ENCODE measurements at regions not wholly inside any gene's neighbourhood (a gene's known extent, or its start where the extent isn't known, plus 50 kb on each side); places are given as distances from the start of the nearest gene placed in this dataset.
"Not testable (repeated sequence)": the region's sequence is repeated elsewhere in the genome, so short reads cannot be mapped to it uniquely, and the experiment has no call there.

DNA sequence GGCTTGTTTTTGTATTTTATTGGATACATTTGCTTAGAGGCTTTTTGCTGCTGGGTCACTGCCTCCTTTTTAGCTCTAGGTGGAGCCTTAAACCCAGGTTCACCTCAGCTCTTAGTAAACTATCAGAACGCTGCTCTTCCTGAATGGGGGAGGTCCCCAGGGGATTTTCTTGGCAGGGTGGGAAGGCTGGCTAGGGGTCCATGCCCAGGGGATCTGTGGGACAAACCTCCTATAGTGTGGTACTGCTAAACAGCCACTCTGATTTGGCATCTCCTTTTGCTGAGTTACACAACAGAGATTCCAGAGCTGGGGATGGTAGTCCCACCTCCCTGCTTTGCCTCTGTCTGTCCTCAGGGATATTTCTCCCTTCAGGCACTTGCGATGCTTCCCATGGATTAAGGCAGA lies 204.9 kb downstream of the ZIC5 start:
- no peak for DNase-seq

DNA sequence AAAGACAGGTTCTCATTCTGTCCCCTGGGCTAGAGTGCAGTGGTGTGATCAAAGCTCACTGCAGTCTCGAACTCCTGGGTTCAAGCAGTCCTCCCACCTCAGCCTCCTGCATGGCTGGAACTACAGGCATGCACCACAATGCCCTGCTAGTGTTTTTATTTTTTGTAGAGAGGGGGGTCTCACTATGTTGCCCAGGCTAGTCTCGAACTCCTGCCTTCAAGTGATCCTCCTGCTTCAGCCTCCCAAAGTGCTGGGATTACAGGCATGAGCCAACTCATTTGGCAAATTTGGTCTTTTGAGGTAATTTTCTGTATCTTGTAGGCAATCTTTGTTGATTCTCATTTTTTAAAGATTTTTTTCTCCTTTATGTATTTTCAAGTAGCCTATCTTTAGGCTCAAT lies 205.7 kb downstream of the ZIC5 start:
- no peak for DNase-seq

DNA sequence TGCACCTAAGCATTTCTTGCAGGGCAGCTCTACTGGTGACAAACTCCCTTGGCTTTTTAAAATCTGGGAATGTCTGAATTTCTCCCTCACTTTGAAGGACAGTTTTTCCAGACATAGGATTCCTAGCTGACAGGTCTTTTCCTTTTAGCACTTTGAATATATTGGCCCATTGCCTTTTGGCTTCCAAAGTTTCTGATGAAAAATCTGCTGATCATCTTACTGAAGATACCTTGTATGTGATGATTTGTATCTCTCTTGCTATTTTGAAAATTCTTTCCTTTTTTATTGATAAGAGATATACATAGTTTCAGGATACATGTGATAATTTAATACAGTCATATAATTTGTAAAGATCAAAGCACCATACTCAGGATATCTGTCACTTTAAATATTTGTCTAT lies 211.1 kb downstream of the ZIC5 start:
- DNase-seq, result no peak

DNA sequence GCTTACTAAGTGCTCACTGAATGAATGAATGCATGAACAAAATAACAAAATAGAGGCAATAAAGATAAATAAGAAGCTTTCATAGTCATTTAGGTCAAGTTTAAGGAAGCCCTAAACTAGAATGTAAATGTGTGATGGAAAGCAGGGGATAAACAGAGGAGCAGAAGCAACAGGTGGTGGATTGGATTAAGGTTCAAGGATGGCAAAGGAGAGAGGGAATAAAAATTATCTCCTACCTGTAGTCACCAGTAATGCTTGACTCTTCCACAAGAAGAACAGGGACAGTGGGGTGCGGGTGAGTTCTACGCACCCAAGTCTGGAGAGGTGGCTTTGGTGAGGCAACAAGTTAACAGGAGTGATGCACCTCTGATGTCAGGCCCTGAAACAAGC lies 212.4 kb downstream of the ZIC5 start:
- DNase-seq, result no peak

DNA sequence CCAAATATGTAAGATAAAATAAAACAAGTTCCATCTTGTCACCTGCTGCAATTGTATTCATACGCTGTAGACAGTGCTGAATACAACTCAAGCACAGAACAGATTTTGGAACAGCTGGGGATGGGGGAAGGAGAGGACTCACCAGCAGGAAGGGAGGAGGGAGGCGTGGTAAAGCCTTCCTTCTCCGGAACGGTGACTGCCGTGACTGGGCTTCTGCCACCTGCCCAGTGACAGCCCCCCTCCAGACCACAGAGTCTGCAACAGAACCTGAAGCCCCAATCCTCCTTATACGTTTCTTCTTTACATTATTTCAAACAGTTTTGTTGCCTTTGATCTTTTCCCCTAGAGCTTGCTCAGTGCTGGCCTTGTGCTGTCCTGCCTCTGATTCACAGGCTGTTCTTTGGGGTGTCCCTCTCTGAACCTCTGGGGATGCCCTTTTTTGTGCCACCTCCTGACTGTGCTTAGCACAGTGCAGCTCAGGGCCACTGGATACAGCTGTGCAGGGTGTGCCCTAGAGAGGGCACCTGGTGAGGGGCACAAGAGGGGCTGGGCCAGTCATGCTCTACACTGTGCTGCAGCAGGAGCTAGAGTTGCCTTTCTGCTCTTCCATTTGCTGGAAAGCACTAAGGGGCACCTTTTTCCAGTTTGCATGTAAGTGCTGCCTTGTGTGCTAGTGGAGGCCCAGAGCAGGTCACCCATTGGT lies 213.0 kb downstream of the ZIC5 start:
- DNase-seq, result no peak

DNA sequence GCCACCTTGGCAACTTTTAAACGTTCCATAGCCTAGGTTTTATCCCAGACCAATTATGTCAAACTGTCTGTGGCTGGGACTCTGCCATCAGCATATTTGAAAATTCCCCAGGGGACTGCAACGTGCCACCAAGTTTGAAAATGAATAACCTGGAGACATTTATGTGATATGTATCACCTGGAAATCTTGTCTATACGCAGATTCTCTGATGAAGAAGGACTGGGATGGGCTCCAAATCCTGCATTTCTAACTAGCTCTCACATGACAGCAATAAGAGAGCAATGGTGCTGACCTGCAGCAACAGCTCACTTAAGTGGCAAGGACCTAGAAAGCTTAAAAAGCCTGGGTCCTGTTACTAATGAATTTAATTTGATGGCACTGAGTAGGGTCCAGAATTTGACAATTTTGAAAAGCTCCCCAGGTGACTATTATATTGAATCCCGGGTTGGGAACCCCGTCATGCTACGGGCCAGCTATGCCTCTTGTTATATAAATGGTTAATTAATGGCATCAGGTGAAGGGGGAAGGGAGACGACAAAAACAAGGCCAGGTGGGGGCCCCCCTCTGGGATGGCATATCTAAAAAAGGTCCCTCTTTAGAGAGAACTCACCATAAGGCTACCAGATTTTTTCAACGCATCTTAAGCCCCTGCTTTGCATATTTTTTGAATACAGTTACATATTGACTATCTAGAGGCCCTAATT lies 213.7 kb downstream of the ZIC5 start:
- no peak for DNase-seq

DNA sequence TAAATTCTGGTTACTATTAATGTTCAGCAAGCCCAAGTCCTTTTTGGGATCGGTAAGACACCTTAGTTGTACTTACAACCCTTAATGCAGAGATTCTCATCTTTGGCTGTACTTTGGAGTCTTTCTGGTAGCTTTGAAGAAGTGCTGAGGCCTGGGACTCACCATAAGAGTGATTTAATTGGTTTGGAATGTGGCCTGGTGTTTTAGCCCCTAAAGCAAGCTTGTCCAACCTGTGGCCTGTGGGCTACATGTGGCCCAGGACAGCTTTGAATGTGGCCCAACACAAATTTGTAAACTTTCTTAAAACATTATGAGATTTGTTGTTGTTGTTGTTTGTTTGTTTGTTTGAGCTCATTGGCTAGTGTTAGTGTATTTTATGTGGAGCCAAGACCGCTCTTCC lies 215.3 kb downstream of the ZIC5 start:
- DNase-seq, result no peak

DNA sequence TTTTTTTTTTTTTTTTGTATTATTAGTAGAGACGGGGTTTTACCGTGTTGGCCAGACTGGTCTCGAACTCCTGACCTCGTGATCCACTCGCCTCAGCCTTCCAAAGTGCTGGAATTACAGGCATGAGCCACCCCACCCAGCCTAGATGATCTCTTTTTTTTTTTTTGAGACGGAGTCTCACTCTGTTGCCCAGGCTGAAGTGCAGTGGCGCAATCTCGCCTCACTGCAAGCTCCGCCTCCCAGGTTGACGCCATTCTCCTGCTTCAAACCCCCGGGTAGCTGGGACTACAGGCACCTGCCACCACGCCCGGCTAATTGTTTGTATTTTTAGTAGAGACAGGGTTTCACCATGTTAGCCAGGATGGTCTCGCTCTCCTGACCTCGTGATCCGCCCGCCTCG lies 216.8 kb downstream of the ZIC5 start:
- DNase-seq, result not testable (repeated sequence)

DNA sequence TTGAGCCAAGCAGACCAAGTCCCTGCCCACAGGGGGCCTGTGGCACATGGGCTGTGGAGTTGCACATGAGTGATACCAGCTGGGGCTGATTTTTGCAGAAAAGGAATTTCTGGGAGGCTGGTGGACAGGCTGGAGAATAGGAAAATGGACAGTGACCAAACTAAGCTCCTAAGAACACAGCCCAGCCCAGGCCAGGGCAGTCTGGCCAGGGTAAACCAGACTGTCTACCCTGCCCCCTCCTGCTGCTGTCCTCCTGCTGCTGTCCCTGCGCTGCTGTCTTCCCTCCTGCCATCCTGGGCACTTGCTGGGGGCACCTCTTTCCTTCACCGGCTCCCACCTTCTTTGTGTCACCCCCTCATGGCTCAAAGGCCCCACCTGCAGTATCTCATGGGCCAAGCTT lies 219.2 kb downstream of the ZIC5 start:
- no peak for DNase-seq

DNA sequence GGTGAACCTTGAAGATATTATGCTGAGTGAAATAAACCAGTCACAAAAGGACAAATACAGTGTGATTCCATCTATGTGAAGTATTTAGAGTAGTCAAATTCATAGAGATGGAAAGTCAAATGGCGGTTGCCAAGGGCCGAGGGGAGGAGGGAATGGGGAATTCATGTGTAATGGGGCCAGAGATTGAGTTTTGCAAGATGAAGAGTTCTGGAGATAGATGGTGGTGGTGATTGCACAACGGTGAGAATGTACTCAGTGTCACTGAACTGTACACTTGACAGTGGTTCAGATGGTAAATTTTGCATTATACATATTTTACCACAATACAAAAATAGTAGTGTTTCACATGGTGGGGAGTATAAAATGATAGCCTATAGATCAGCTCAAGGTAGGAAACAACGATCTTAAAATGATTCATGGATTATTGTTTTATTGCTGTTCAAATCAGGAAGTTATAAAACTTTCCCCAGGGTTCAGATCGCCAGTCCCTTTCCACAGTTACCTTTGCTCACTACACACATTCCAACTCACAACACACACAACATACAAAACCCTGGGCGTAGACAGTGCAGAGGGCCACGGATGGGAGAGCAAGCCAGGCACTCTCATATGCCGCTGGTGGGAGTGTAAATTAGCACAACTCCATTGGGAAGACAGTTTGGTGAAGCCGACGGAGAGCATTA lies 219.9 kb downstream of the ZIC5 start:
- DNase-seq, result no peak

DNA sequence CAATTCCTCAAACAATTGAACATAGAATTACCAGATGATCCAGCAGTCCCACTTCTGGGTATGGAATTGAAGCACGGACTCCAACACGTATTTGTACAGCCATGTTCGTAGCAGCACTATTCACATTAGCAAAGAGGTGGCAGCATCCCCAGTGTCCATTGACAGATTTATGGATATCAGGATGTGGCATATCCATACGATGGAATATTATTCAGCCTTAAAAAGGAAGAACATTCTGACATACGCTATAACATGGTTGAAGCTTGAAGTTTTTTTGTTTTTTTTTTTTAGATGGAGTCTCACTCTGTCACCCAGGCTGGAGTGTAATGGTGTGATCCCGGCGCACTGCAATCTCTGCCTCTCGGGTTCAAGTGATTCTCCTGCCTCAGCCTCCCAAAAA lies 220.6 kb downstream of the ZIC5 start:
- DNase-seq, result no peak

DNA sequence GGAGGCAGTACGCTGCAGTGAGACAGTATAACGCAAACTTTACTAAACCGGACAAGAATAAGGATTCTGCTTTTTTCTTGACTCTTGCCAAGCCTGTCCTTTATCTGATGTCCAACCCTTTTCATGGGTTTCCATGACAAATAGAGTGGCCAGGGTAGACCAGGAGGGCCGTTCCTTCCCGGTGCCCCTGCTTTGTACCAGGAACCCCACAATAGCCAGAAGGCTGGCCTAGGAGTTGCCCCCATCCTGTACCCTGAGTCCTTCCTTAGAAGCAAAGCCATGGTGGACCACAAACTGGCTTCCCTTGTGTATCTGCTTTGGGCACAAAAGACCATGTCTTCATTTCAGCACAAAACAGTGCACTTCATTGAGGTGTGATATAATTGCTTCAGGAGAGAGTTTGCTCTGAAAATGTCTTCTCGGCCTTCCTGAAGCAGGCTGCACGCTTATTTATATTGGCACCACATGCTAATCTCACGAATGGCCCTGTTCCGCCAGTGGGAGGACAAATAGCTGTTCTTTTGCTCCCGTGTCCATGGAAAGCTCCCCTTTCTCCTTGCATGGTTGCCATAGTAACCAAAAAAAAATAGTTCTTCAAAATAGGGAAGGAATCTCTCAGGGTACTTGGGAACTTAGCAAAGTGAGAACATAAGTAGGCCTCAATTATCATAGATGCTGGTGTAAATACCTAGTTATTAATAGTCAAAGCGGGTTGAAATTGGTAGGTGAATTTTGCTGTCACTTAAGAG lies 222.1 kb downstream of the ZIC5 start:
- no peak for DNase-seq

DNA sequence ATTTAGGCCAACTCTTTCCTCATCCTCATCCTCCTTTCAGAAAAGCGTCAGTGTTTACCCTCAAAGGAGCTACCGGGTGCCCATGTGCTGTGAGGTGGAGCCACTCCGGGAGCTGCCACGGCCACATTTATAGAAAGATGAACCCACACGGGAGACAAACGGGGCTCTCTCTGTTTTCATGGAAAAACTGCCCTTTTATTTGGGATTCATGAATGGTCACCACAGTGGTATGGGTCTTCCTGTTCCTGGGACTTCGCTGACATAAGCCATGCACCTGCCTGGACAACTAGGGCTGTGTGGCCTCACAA lies 224.2 kb downstream of the ZIC5 start:
- DNase-seq, result no peak

DNA sequence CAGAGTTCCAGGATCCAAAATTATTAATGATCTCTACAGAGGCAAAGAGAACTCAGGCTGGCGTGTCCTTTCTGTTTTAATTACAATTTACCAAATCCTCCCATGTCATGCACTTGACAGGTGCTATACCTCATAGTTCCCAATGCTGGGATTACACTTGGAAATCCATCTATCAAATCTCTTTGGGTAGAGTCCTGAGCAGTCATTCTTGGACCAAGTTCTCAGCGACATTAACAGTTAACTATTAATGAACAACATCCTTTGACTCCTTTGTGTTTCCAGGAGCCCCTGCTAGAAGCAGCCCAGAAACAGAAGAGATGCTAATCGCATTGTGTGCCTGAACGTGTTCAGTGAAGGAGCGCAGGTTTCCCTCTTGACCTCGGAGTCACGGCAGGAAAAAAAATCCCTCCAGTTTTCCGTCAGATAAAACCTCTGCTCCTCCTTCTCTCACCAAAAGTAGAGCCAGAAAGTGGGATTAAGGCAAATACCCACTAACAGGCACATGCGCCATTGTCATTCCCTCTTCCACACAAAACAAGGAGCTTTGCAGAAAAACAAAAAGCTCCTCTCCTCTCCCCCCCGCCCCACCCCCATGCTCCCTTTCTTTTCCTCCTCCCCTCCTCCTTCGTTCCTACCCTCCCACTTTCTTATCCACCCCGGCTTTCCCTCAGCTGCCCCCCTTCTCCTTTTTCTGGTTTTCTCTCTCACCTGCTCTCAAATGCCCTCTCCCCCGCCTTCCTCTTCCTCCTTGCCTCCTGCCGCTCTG lies 224.7 kb downstream of the ZIC5 start:
- no peak for DNase-seq

DNA sequence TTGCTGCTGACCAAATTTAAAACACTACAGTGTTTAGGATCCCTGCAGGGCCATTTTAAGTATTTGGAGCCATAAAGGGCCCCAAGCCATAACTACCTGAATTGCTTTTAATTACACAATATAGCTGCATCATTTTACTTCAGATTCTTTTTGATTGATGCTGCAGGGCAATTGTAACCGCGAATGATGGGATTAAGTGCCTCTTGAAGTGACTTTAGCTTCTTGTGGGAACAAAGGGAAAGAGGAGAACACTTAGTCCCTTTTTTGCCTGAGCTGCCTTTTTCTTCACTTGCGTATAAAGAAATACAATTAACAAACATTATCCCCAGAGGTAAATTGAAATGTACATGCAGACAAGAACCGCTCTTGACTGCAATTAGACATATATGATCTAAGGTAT lies 228.5 kb downstream of the ZIC5 start:
- peak; percentile 98 for DNase-seq

DNA sequence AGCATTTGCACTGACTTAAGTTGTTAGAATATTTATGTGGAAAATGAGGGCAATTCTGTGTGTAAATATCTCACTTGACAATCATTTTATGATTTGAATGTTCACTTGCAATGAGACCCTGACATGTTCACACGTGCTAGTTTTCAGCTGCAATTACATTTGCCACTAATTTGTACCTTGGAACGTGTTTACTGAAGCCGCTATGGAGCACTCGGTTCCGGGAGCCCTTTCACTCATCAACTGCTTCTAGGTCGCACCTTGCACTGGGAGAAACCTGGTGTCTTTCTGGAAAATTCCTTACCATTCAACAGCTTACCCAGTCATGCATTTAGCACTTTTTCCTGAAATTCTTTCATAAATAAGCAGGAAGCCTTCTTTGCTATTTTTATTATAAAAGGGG lies 229.6 kb downstream of the ZIC5 start:
- DNase-seq, result no peak

DNA sequence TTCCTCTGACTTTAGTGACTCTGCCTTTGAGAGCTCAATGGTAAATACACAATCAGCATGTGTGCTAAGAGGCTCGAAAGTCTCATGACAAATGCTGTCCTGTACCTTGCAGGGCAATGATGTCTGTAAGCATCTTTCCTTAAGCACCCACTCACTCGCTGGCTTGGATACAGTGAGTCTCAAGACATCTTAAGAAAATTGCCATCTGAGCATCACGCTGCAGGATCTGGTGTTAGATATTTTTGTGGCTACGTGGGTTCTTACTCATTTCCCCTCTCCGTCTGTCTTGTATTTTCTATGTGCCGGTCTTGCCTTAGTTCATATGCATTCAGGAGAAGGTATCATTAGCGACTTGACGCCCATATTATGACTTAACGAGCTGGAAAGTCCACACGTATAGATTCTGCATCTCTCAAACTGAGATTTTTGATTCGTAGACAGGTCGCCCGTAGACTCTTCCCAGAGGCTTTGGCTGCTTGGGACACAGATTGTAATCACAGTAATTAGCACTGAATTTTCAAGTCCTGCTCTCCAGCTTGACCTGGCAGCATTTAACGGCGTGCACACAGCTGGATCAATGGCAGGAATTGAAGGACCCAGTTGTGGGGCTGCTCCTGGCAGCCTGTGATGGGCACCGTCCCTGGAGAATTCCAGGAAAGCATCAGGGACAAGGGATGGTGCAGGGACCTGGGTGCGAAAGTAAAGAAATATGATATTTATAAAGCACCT lies 231.2 kb downstream of the ZIC5 start:
- no peak for DNase-seq

DNA sequence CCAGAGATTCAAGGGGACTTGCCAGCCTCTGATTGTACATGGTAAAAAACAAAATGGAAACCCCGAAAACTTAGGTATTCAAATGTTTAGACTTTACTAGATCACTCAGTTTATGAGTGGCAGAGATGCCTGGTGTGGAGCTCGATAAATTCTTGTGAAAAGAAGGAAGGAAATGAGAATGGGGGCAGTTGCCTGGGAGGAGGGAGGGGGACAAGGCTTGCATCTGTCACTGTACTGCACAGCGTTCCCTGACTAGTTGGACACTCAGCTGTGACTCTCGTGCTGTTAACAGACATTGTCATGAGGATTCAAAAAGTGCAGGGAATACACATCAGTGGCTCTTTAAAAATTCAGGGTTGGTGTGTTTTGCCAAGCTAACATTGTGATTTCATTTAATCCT lies 232.9 kb downstream of the ZIC5 start:
- DNase-seq, result no peak

DNA sequence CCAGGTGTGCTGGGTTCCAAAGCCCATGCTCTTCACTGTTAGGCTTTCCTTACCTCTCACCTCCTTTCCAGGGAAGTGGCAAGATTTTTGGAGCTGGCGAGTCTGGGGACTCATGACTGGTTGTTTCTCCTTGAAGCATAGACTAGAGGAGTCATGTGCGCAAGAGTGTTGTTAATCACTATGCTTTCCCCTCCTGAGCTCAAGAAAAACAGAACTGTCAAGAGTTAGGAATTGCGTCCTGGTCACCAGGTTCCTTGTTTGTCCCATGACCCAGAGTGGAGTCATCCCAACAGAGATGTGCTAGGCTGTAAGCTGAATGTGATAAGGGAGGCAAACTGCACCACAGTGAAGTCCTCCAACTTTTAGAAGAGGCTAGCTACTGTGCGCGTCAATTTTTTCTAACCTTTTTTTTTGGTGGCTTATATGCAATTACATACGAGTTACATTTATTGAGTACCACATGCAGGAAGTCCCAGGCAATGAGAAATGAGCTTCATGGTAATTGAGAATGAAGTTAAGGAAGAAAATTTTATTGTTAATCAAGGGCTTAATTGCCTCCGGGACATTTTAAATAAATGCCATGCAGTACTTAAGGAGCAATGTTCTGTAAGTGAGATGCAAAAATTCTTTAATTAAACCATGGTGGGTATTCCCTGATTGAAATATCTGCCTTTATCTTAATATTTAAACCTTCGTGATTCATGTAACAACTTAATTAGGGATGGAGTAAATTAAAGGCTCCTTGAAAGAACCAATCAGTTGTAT lies 233.9 kb downstream of the ZIC5 start:
- no peak for DNase-seq

DNA sequence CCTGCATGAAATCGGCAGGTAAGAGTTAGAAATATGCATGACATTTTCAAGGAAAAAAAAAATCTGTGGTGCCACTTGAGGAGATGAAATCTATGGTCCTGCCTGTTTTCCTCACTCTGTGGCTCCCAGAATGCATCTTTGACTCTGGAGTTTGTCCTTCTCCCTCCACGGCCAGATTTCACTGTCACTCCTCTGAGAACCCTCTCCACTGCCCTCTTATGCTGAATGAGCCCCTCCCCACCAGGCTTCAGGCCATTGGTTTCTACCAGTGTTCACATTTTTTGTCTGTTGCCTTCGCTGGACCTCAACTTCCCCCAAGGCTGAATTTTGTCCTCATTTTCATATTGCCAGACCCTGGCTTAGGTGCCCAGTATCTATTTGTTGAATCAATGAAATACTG lies 235.0 kb downstream of the ZIC5 start:
- DNase-seq, result no peak

DNA sequence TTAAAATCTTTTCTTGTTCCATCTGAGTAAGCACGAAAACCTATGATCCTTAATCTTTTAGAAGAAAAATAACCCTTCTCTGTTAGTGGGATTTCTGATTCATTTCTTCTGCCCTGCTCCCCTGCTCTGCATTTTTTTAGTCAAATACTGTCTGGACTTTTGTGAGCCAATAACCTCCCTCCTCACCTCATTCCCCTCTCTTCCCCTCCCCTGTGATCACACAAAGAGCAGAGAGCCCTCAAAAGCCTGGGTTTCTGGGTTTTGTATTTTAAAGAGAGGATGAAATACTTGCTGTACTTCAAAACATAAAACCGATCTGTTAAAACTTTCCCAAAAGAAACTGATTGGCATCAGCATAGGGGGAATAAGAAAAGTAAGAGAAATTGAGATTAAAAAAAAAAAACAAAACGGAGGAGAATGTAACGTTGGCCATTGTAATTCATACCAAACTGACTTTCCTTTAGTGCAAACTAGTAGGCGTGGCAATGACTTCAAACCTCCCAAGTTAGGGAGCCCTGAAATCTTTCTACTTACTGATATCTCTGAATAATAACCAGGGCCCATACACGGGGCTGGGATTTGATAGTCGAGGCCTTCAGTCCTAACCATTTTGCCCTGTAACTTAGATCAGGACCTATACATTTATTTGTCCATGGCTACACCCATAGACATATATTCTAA lies 232.9 kb downstream of the TM9SF2 start:
- DNase-seq, result no peak
